ENCODE measurements at regions not wholly inside any gene's neighbourhood (a gene's known extent, or its start where the extent isn't known, plus 50 kb on each side); places are given as distances from the start of the nearest gene placed in this dataset.
"Not testable (repeated sequence)": the region's sequence is repeated elsewhere in the genome, so short reads cannot be mapped to it uniquely, and the experiment has no call there.

- H3K4me3 Mint-ChIP-seq, result no peak overlapping the region
- H3K27me3 Mint-ChIP-seq, result peaks cover 4% of the 10 kb centered on the region
- no peaks in the 10 kb centered on the region for H3K4me1 Mint-ChIP-seq
- DNase-seq (no peak), ATAC-seq (no peak)
- no peak overlapping the region for H3K27ac Mint-ChIP-seq
- no peaks in the 10 kb centered on the region for H3K9me3 Mint-ChIP-seq
- no peaks in the 10 kb centered on the region for H3K36me3 Mint-ChIP-seq (ENCODE audit: low read depth)
Observed at GRCh38 chr19:14267224-14267741, 61.3 kb upstream of the ADGRL1 start.

- H3K27ac Mint-ChIP-seq; H3K4me3 Mint-ChIP-seq; H3K9me3 Mint-ChIP-seq; ATAC-seq; H3K4me1 Mint-ChIP-seq; H3K27me3 Mint-ChIP-seq; DNase-seq; H3K36me3 Mint-ChIP-seq (ENCODE audit: low read depth): not testable (repeated sequence)
Observed at GRCh38 chr19:14266208-14266607, 60.2 kb upstream of the ADGRL1 start.

GRCh38 chr19:14265290-14266036 lies 59.5 kb upstream of the ADGRL1 start:
- DNase-seq (no peak), ATAC-seq (no peak)
- Mint-ChIP-seq H3K27me3 (peaks cover 4% of the 10 kb centered on the region), H3K27ac (no peak overlapping the region), H3K4me1 (no peaks in the 10 kb centered on the region), H3K4me3 (no peak overlapping the region), H3K36me3 (ENCODE audit: low read depth) (no peaks in the 10 kb centered on the region), H3K9me3 (no peaks in the 10 kb centered on the region)

GRCh38 chr19:14255902-14256649 lies 50.1 kb upstream of the ADGRL1 start:
- not testable (repeated sequence) for H3K9me3 Mint-ChIP-seq; H3K27me3 Mint-ChIP-seq; DNase-seq; H3K27ac Mint-ChIP-seq; H3K4me3 Mint-ChIP-seq; H3K36me3 Mint-ChIP-seq (ENCODE audit: low read depth)
- H3K4me1 Mint-ChIP-seq, result peaks cover 12% of the 10 kb centered on the region
- peak; percentile 52 for ATAC-seq

Measured in activated naive CD8-positive, alpha-beta T cell treated with anti-CD3 and anti-CD28 coated beads, Interleukin-2, amount 50 U/mL, for 24 hours (primary cell).